ENCODE measurements at regions not wholly inside any gene's neighbourhood (a gene's known extent, or its start where the extent isn't known, plus 50 kb on each side); places are given as distances from the start of the nearest gene placed in this dataset.

GRCh38 chr9:88798476-88798875, 192.8 kb upstream of the S1PR3 start:
- no peak for DNase-seq

GRCh38 chr9:88799541-88800328, 191.5 kb upstream of the S1PR3 start:
- no peak for DNase-seq

GRCh38 chr9:88800329-88800682, 191.0 kb upstream of the S1PR3 start:
- no peak for DNase-seq

- no peak for DNase-seq
Observed at GRCh38 chr9:88801214-88801796, 190.0 kb upstream of the S1PR3 start.

GRCh38 chr9:88802533-88802932, 188.7 kb upstream of the S1PR3 start:
- no peak for DNase-seq

GRCh38 chr9:88803546-88804253, 187.6 kb upstream of the S1PR3 start:
- peak; percentile 2 to 62 for DNase-seq

GRCh38 chr9:88804254-88804596, 187.0 kb upstream of the S1PR3 start:
- no peak for DNase-seq

- no peak for DNase-seq
Observed at GRCh38 chr9:88805217-88805943, 185.9 kb upstream of the S1PR3 start.

GRCh38 chr9:88807426-88807825, 183.8 kb upstream of the S1PR3 start:
- DNase-seq: no peak

- DNase-seq: peak in 1 of 2 experiments; percentile 9
Observed at GRCh38 chr9:88808019-88808656, 183.1 kb upstream of the S1PR3 start.

- no peak for DNase-seq
Observed at GRCh38 chr9:88808761-88809354, 182.4 kb upstream of the S1PR3 start.

GRCh38 chr9:88809355-88810161, 181.7 kb upstream of the S1PR3 start:
- DNase-seq: no peak

GRCh38 chr9:88810826-88811225, 180.4 kb upstream of the S1PR3 start:
- DNase-seq: no peak

GRCh38 chr9:88811511-88811910, 179.8 kb upstream of the S1PR3 start:
- DNase-seq: no peak

- no peak for DNase-seq
Observed at GRCh38 chr9:88812938-88813637, 178.2 kb upstream of the S1PR3 start.

GRCh38 chr9:88813638-88814209, 177.5 kb upstream of the S1PR3 start:
- no peak for DNase-seq

- no peak for DNase-seq
Observed at GRCh38 chr9:88814577-88814976, 176.7 kb upstream of the S1PR3 start.

GRCh38 chr9:88816141-88816540, 175.1 kb upstream of the S1PR3 start:
- DNase-seq: no peak

GRCh38 chr9:88816591-88816990, 174.7 kb upstream of the S1PR3 start:
- no peak for DNase-seq

- DNase-seq: no peak
Observed at GRCh38 chr9:88817628-88818027, 173.6 kb upstream of the S1PR3 start.
